Breast epithelium (tissue), 4 donors: ENCODE measurements at regions not wholly inside any gene's neighbourhood (a gene's known extent, or its start where the extent isn't known, plus 50 kb on each side); places are given as distances from the start of the nearest gene placed in this dataset.

Source experiments
- DNase-seq, 2 donors: peaks; one replicate each; pipeline ENCODE4 v3.0.0-alpha.2; 2019; ENCODE audit warnings: low spot score in 2 of 2
- H3K27ac ChIP-seq, 2 donors: fragments of 200-600 bp; sonication (generic) in 1 of 2; one replicate each; pipeline ENCODE4 v1.5.1; 2016 to 2019; ENCODE audit warnings: mild to moderate bottlenecking in 1 of 2
- H3K27me3 ChIP-seq, 2 donors: fragments of 200-600 bp; sonication (generic) in 1 of 2; one replicate each; pipeline versions ENCODE4 v1.5.1 to v1.6.0; 2017 to 2019; ENCODE audit warnings: control low read depth in 1 of 2, mild to moderate bottlenecking in 1 of 2
- H3K36me3 ChIP-seq: fragments of 200-600 bp; one replicate; pipeline ENCODE4 v1.5.1; 2019
- H3K4me1 ChIP-seq, 2 donors: fragments of 200-600 bp; sonication (generic); one replicate each; pipeline ENCODE4 v1.5.1; 2016 to 2019; ENCODE audit warnings: control low read depth in 1 of 2
- H3K4me3 ChIP-seq, 3 donors: fragments of 200-600 bp; sonication (generic); 1 replicate in 2 of 3; 2 replicates in 1 of 3; pipeline ENCODE4 v1.5.1; 2016 to 2019; ENCODE audit warnings: mild to moderate bottlenecking in 3 of 3, moderate library complexity in 2 of 3
- H3K9me3 ChIP-seq, 2 donors: fragments of 200-600 bp; sonication (generic) in 1 of 2; one replicate each; pipeline ENCODE4 v1.5.1; 2016 to 2019; ENCODE audit warnings: control low read depth in 1 of 2
- POLR2A ChIP-seq: fragments of 450-650 bp; IDR thresholded peaks from one replicate; pipeline ENCODE4 v1.6.1; 2016; ENCODE audit warnings: antibody characterized with exemption, mild to moderate bottlenecking, moderate library complexity
- POLR2AphosphoS5 ChIP-seq, 3 donors: sonication (generic); formaldehyde crosslinking; IDR thresholded peaks; one replicate each; pipeline ENCODE4 v1.6.1; 2017; ENCODE audit warnings: antibody characterized with exemption in 3 of 3
- intact Hi-C: fragments of 100-400 bp; cut with DNase I; formaldehyde crosslinking; loops from one replicate; pipeline ENCODE4 v1.15.1; 2023; ENCODE audit warnings: low total_unique reads
- TF ChIP-seq, protein P1 (sequence below), 3 donors: fragments of 450-650 bp; IDR thresholded peaks; one replicate each; pipeline ENCODE4 v1.5.1; 2016 to 2017; ENCODE audit warnings: antibody characterized with exemption in 3 of 3, mild to moderate bottlenecking in 3 of 3, moderate library complexity in 3 of 3

DNA sequence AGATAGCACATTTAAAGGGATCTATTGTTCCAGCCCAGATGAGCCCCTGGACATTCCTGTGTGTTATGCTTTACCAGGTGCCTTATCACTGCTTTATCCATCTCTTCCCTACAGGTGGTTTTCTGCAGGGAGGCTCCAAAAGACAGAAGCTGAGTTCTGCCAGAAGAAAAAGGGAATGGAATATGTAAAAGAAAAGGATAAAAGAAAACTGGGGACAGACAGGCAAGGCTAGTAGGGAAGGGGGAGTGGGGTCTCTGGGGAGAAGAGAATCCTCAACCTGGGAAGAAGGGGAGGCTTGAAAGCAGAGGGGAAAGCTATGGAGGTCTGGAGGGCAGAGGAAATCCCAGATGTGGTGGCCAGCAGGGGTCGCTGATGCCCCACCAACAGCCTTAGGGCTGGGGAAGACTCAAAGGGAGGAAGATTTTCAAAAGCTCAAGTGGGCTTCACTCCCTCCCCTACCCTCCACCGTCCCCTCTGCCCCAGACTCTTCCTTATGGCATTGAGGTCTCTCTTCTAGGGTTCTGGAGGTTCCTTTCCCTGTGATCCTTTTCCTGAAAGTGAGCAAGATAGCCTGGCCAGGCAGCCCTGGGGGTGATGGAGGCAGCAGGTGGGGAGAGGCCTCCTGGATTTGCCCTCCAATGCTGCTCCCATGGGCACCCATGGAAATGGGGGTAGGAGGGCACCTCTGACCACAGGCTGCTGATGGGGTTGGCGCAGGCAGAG lies 178.1 kb upstream of the PKDCC start:
- Histone ChIP-seq H3K36me3 (no peaks in the 10 kb centered on the region), H3K27me3 (no peaks in the 10 kb centered on the region), H3K27ac (no peak overlapping the region), H3K4me3 (no peak overlapping the region), H3K4me1 (no peaks in the 10 kb centered on the region), H3K9me3 (no peaks in the 10 kb centered on the region)
- TF ChIP-seq, protein P1, sequence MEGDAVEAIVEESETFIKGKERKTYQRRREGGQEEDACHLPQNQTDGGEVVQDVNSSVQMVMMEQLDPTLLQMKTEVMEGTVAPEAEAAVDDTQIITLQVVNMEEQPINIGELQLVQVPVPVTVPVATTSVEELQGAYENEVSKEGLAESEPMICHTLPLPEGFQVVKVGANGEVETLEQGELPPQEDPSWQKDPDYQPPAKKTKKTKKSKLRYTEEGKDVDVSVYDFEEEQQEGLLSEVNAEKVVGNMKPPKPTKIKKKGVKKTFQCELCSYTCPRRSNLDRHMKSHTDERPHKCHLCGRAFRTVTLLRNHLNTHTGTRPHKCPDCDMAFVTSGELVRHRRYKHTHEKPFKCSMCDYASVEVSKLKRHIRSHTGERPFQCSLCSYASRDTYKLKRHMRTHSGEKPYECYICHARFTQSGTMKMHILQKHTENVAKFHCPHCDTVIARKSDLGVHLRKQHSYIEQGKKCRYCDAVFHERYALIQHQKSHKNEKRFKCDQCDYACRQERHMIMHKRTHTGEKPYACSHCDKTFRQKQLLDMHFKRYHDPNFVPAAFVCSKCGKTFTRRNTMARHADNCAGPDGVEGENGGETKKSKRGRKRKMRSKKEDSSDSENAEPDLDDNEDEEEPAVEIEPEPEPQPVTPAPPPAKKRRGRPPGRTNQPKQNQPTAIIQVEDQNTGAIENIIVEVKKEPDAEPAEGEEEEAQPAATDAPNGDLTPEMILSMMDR (IDR thresholded peaks at IDR 0.05): peak; percentile 54 to 89 (median 86)
- TF ChIP-seq POLR2A: no peak
- peak; percentile 41 to 73 for DNase-seq
- intact Hi-C loops: no loop called here

DNA sequence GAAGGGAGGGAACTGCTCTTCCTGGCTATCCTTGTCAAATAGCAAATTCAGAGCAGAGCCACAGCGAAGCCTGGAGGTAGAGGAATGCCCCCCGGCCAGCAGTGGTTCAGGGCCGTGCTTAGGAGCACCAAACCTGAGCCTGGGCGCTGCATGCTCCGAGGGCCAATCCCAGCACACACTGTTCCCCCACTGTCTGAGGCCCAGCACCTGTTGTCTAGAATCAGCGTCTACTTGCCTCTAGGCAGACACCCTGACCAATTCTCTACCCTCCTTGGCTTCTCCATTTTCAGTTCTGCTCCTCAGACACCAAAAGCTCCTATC lies 177.6 kb upstream of the PKDCC start:
- no peaks in the 10 kb centered on the region for H3K36me3 ChIP-seq
- H3K27ac ChIP-seq: no peak overlapping the region
- TF ChIP-seq POLR2A: no peak
- TF ChIP-seq POLR2AphosphoS5 (IDR thresholded peaks at IDR 0.05): no peak
- TF ChIP-seq, protein P1 (IDR thresholded peaks at IDR 0.05): no peak
- no peaks in the 10 kb centered on the region for H3K4me1 ChIP-seq
- no peaks in the 10 kb centered on the region for H3K27me3 ChIP-seq
- no peaks in the 10 kb centered on the region for H3K9me3 ChIP-seq
- no peak overlapping the region for H3K4me3 ChIP-seq
- intact Hi-C loops: no loop called here
- no peak for DNase-seq

DNA sequence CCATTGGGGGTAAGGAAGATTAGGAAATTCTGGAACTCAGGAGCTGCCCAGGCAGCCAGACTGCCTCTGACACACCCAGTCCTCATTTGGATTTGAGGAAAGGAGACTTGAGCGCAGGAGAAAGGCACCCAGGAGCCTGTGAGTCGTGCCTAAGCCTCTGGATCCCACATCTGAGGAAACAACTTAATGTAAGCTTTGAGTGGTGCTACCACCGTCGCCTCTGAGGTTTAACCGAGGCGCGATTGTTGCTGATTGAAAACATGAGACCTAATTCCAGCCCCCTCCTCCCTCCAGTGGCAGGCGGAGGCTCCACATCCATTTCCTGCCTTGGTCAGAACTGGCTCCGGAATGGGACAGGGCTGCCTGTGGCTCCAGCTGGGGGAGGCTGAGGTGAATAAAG lies 176.7 kb upstream of the PKDCC start:
- no peak for TF ChIP-seq POLR2AphosphoS5 (IDR thresholded peaks at IDR 0.05)
- TF ChIP-seq, protein P1 (IDR thresholded peaks at IDR 0.05): no peak
- Histone ChIP-seq H3K4me3 (no peak overlapping the region), H3K27me3 (no peaks in the 10 kb centered on the region), H3K4me1 (no peaks in the 10 kb centered on the region), H3K36me3 (no peaks in the 10 kb centered on the region), H3K9me3 (no peaks in the 10 kb centered on the region), H3K27ac (no peak overlapping the region)
- intact Hi-C loops: no loop called here
- no peak for DNase-seq

DNA sequence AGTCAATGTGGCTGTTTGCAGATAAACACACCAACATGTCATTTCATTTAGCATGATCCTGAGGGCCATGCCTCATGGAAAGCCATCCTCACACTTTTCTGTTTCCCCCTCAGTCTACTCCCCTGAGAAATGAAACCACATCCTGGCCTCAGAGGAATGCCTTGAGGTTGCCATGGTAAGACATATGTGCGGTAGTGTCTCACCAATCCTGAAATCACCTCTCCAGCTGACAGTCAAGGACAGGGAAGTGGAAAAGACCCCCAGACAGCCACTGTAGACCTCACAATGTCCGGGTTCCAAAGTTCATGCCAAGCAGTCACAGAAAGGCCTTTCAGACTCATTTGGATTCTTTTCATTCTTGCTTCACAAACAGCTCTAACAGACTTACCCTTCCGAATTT lies 175.2 kb upstream of the PKDCC start:
- no peak overlapping the region for H3K27ac ChIP-seq
- no peaks in the 10 kb centered on the region for H3K4me1 ChIP-seq
- no peaks in the 10 kb centered on the region for H3K36me3 ChIP-seq
- TF ChIP-seq, protein P1 (IDR thresholded peaks at IDR 0.05): no peak
- TF ChIP-seq POLR2A (no peak), POLR2AphosphoS5 (IDR thresholded peaks at IDR 0.05) (no peak)
- no peak overlapping the region for H3K4me3 ChIP-seq
- intact Hi-C loops: loop anchor here (1.0 kb wide), 1 partner anchor 214 kb away; no protein-coding TSS in a partner anchor
- no peaks in the 10 kb centered on the region for H3K27me3 ChIP-seq
- DNase-seq: no peak
- H3K9me3 ChIP-seq: no peaks in the 10 kb centered on the region

DNA sequence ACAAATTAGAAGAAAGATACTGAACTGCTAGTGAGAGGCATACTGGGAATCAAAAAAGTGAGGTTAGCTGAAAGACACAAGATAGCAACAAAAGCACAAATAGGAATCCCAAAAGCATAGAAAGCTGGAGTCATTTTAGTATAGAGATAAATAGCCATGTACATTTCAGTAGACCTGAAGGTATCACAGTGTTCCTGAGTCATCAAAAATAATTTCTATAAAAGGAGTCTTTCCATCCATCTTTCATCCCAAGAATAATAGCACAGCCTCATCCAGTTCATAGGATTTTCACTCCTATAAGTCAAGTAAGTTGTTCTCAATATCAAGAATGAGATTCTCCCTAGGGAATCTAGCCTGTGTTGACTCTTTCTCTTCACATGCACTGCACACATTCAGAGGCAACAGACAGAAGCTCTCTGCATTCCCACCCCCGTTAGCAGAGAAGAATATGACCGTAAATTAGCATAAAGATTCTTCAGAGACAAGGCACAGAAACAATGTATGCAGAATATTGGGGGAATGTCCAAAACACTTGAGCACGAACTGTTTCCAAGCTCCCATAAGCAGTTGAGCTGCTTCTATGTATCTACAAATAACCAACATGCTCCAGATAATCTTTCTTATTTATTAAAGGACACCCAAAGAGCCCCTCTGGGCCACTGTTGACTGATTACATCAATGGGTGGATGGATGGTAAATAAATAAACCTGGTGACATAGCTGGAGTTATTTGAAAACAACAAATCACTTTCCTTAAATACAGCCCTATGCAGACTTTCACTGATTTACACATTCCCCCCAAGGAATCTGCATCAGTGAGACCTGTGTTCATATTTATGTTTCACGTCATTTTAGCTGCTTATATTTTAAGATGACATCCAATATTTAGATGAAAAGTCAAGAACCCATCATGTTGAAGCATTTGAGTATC lies 174.5 kb upstream of the PKDCC start:
- Histone ChIP-seq H3K27ac (no peak overlapping the region), H3K4me3 (no peak overlapping the region), H3K27me3 (no peaks in the 10 kb centered on the region), H3K36me3 (no peaks in the 10 kb centered on the region), H3K9me3 (no peaks in the 10 kb centered on the region), H3K4me1 (no peaks in the 10 kb centered on the region)
- intact Hi-C loops: no loop called here
- no peak for DNase-seq
- TF ChIP-seq POLR2AphosphoS5 (IDR thresholded peaks at IDR 0.05) (no peak), POLR2A (no peak)
- TF ChIP-seq, protein P1 (IDR thresholded peaks at IDR 0.05): no peak
